SH-SY5Y (cell line): ENCODE measurements at regions not wholly inside any gene's neighbourhood (a gene's known extent, or its start where the extent isn't known, plus 50 kb on each side); places are given as distances from the start of the nearest gene placed in this dataset.

Experiments used
- GATA2 ChIP-seq: IDR thresholded peaks from 2 replicates; pipeline ENCODE4 v1.6.1; 2011; ENCODE audit warnings: mild to moderate bottlenecking, low read depth, low read length
- GATA3 ChIP-seq: IDR thresholded peaks from 2 replicates; pipeline ENCODE4 v1.6.1; 2011; ENCODE audit warnings: low read depth, mild to moderate bottlenecking, low read length, moderate library complexity

DNA sequence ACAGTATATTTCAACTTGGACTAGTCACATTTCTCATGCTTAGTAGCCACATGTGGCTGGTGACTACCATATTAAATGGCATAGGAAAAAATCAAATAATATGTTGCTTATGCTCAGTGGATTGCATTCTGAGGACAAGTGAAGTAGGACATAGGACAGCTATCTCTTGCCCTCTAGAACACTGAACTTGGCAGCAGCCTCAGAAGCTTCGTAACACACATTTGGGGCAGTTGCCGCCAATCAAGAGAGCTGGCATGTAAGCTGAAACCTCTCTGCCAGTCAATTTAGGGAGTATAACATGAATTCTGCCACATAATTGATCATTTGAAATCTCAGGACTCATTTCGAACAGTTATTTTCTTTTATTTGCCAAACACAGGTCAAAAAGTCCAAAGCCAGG lies 505.5 kb downstream of the MAT2B start:
- TF ChIP-seq GATA2 (no peak), GATA3 (no peak)
